ENCODE measurements at regions not wholly inside any gene's neighbourhood (a gene's known extent, or its start where the extent isn't known, plus 50 kb on each side); places are given as distances from the start of the nearest gene placed in this dataset.

- no peak for DNase-seq
- intact Hi-C loops (cut with DNase I) = no loop called here
- FAIRE-seq = no peak
- H3K27ac ChIP-seq (ENCODE audit: low read depth in 2 of 2, low read length in 2 of 2) = no peak overlapping the region
- no peaks in the 10 kb centered on the region for H3K4me1 ChIP-seq (ENCODE audit: control insufficient read depth in 2 of 3, insufficient read depth in 2 of 3, low read depth in 1 of 3, low read length in 3 of 3)
- no peaks in the 10 kb centered on the region for H3K36me3 ChIP-seq (ENCODE audit: control insufficient read depth in 2 of 3, insufficient read depth in 3 of 3, low read length in 3 of 3)
- H3K4me3 ChIP-seq (ENCODE audit: low read length in 3 of 3) = no peak overlapping the region
- no peak for TF ChIP-seq CTCF (IDR thresholded peaks at IDR 0.05; ENCODE audit: borderline replicate concordance, extremely low read depth, insufficient read depth)
- no peaks in the 10 kb centered on the region for H3K27me3 ChIP-seq (ENCODE audit: control insufficient read depth, insufficient read depth, low read length)
- no peak overlapping the region for H3K9ac ChIP-seq (ENCODE audit: low read length in 3 of 3)
- H3K9me3 ChIP-seq (ENCODE audit: control insufficient read depth in 2 of 3, insufficient read depth in 1 of 3, low read length in 3 of 3) = no peaks in the 10 kb centered on the region
Observed at GRCh38 chr11:95324826-95325225, 93.8 kb upstream of the SESN3 start.

- Histone ChIP-seq H3K9ac (ENCODE audit: low read length in 3 of 3) (no peak overlapping the region), H3K27ac (ENCODE audit: low read depth in 2 of 2, low read length in 2 of 2) (no peak overlapping the region), H3K4me3 (ENCODE audit: low read length in 3 of 3) (no peak overlapping the region), H3K27me3 (ENCODE audit: control insufficient read depth, insufficient read depth, low read length) (no peaks in the 10 kb centered on the region), H3K4me1 (ENCODE audit: control insufficient read depth in 2 of 3, insufficient read depth in 2 of 3, low read depth in 1 of 3, low read length in 3 of 3) (no peaks in the 10 kb centered on the region), H3K36me3 (ENCODE audit: control insufficient read depth in 2 of 3, insufficient read depth in 3 of 3, low read length in 3 of 3) (no peaks in the 10 kb centered on the region), H3K9me3 (ENCODE audit: control insufficient read depth in 2 of 3, insufficient read depth in 1 of 3, low read length in 3 of 3) (no peaks in the 10 kb centered on the region)
- DNase-seq (no peak), FAIRE-seq (no peak)
- no peak for TF ChIP-seq CTCF (IDR thresholded peaks at IDR 0.05; ENCODE audit: borderline replicate concordance, extremely low read depth, insufficient read depth)
- intact Hi-C loops (cut with DNase I) = no loop called here
Observed at GRCh38 chr11:95322539-95322938, 91.5 kb upstream of the SESN3 start.

GRCh38 chr11:95318498-95318897 is 87.5 kb upstream of the SESN3 start:
- intact Hi-C loops (cut with DNase I) = no loop called here
- no peaks in the 10 kb centered on the region for H3K27me3 ChIP-seq (ENCODE audit: control insufficient read depth, insufficient read depth, low read length)
- no peak overlapping the region for H3K27ac ChIP-seq (ENCODE audit: low read depth in 2 of 2, low read length in 2 of 2)
- no peaks in the 10 kb centered on the region for H3K9me3 ChIP-seq (ENCODE audit: control insufficient read depth in 2 of 3, insufficient read depth in 1 of 3, low read length in 3 of 3)
- no peak for FAIRE-seq
- no peak for TF ChIP-seq CTCF (IDR thresholded peaks at IDR 0.05; ENCODE audit: borderline replicate concordance, extremely low read depth, insufficient read depth)
- H3K36me3 ChIP-seq (ENCODE audit: control insufficient read depth in 2 of 3, insufficient read depth in 3 of 3, low read length in 3 of 3) = no peaks in the 10 kb centered on the region
- no peak overlapping the region for H3K9ac ChIP-seq (ENCODE audit: low read length in 3 of 3)
- no peak overlapping the region for H3K4me3 ChIP-seq (ENCODE audit: low read length in 3 of 3)
- DNase-seq = peak in 2 of 5 donors; percentile 29 to 52
- H3K4me1 ChIP-seq (ENCODE audit: control insufficient read depth in 2 of 3, insufficient read depth in 2 of 3, low read depth in 1 of 3, low read length in 3 of 3) = no peaks in the 10 kb centered on the region

GRCh38 chr11:95308512-95309035 is 77.6 kb upstream of the SESN3 start:
- Histone ChIP-seq H3K9me3 (ENCODE audit: control insufficient read depth in 2 of 3, insufficient read depth in 1 of 3, low read length in 3 of 3) (no peaks in the 10 kb centered on the region), H3K27ac (ENCODE audit: low read depth in 2 of 2, low read length in 2 of 2) (no peak overlapping the region), H3K4me1 (ENCODE audit: control insufficient read depth in 2 of 3, insufficient read depth in 2 of 3, low read depth in 1 of 3, low read length in 3 of 3) (no peaks in the 10 kb centered on the region), H3K4me3 (ENCODE audit: low read length in 3 of 3) (no peak overlapping the region), H3K27me3 (ENCODE audit: control insufficient read depth, insufficient read depth, low read length) (no peaks in the 10 kb centered on the region), H3K9ac (ENCODE audit: low read length in 3 of 3) (no peak overlapping the region), H3K36me3 (ENCODE audit: control insufficient read depth in 2 of 3, insufficient read depth in 3 of 3, low read length in 3 of 3) (no peaks in the 10 kb centered on the region)
- no peak for TF ChIP-seq CTCF (IDR thresholded peaks at IDR 0.05; ENCODE audit: borderline replicate concordance, extremely low read depth, insufficient read depth)
- intact Hi-C loops (cut with DNase I) = no loop called here
- FAIRE-seq (no peak), DNase-seq (no peak)
